Panc1 (cell line): ENCODE measurements at regions not wholly inside any gene's neighbourhood (a gene's known extent, or its start where the extent isn't known, plus 50 kb on each side); places are given as distances from the start of the nearest gene placed in this dataset.

Source experiments
- ATAC-seq: fragments of 200-7000 bp; cut with Tn5 transposase; 2 replicates; pipeline ENCODE4 v1.9.1; 2020; ENCODE audit warnings: mild to moderate bottlenecking, moderate library complexity
- BruUV-seq: library from RNA; stranded (reverse); fragments of 400-500 nt; replicated peaks from 2 replicates; lab custom pipeline; 2021; lab: Mats Ljungman, UMichigan
- CTCF ChIA-PET: fragments of 300-600 bp; sonication (Branson Sonifier 250); formaldehyde crosslinking; loops from one replicate; lab custom pipeline; 2022; ENCODE audit warnings: antibody characterized with exemption; lab: Charles Lee
- POLR2A ChIA-PET: fragments of 300-600 bp; sonication (Branson Sonifier 250); formaldehyde crosslinking; loops from one replicate; lab custom pipeline; 2022; ENCODE audit warnings: antibody characterized with exemption; lab: Charles Lee
- DNase-seq: peaks from one replicate; pipeline ENCODE4 v3.0.0-alpha.2; 2010; ENCODE audit warnings: low read depth, low spot score
- H3K27ac ChIP-seq: 2 replicates; pipeline ENCODE4 v1.5.1; 2011; ENCODE audit warnings: mild to moderate bottlenecking, low read length, inconsistent platforms
- H3K27me3 ChIP-seq: fragments of 200-500 bp; sonication (Bioruptor generic); 2 replicates; pipeline ENCODE4 v1.6.0; 2014; ENCODE audit warnings: low read length, inconsistent platforms; ENCODE audit not compliant: control insufficient read depth, insufficient read depth
- H3K36me3 ChIP-seq: fragments of 200-500 bp; sonication (Bioruptor generic); 2 replicates; pipeline ENCODE4 v1.5.1; 2014; ENCODE audit warnings: inconsistent platforms, mild to moderate bottlenecking, low read length, moderate library complexity; ENCODE audit not compliant: control insufficient read depth, insufficient read depth
- H3K4me1 ChIP-seq: 2 replicates; pipeline ENCODE4 v1.5.1; 2011; ENCODE audit warnings: inconsistent platforms, mild to moderate bottlenecking, low read length, moderate library complexity; ENCODE audit not compliant: control insufficient read depth, insufficient read depth
- H3K4me3 ChIP-seq, 2 experiments: 2 replicates each; pipeline ENCODE4 v1.5.1; 2011 to 2012; ENCODE audit warnings: low read depth in 2 of 2, low read length in 2 of 2, mild to moderate bottlenecking in 2 of 2, inconsistent platforms in 1 of 2, moderate library complexity in 1 of 2
- H3K9me3 ChIP-seq: fragments of 200-500 bp; sonication (Bioruptor generic); 2 replicates; pipeline ENCODE4 v1.5.1; 2014; ENCODE audit warnings: low read depth, mild to moderate bottlenecking, inconsistent platforms, low read length, moderate library complexity; ENCODE audit not compliant: control insufficient read depth, insufficient read depth
- CTCF ChIP-seq: fragments of 450-650 bp; IDR thresholded peaks from 2 replicates; pipeline ENCODE4 v1.5.1; 2017; ENCODE audit warnings: mild to moderate bottlenecking
- POLR2AphosphoS5 ChIP-seq: IDR thresholded peaks from 2 replicates; pipeline ENCODE4 v1.6.1; 2012; ENCODE audit warnings: mild to moderate bottlenecking, low read depth, low read length, moderate library complexity
- REST ChIP-seq, 2 experiments: IDR thresholded peaks; 2 replicates each; pipeline ENCODE4 v1.6.1; 2011 to 2012; ENCODE audit warnings: low read depth in 2 of 2, control low read depth in 1 of 2, low read length in 1 of 2, mild to moderate bottlenecking in 1 of 2, moderate library complexity in 1 of 2; ENCODE audit not compliant: insufficient read depth in 1 of 2
- SIN3A ChIP-seq: IDR thresholded peaks from 2 replicates; pipeline ENCODE4 v1.6.1; 2012; ENCODE audit warnings: low read depth, mild to moderate bottlenecking, low read length, moderate library complexity, borderline replicate concordance; ENCODE audit not compliant: insufficient read depth
- TCF7L2 ChIP-seq: IDR thresholded peaks from 2 replicates; pipeline ENCODE4 v1.6.1; 2011; ENCODE audit warnings: mild to moderate bottlenecking, low read depth, low read length, inconsistent platforms
- in situ Hi-C: cut with HindIII; loops from 2 replicates; pipeline ENCODE4 v1.10.0; 2016; ENCODE audit warnings: low sequenced_read_pairs, low pct_unique_long_range_greater_than_20kb
- intact Hi-C: fragments of 100-400 bp; cut with micrococcal nuclease; formaldehyde crosslinking; loops from one replicate; pipeline ENCODE4 v1.10.0; 2022; ENCODE audit not compliant: unreplicated experiment

GRCh38 chr2:2546046-2546445, 215.0 kb upstream of the MYT1L start:
- ChIA-PET POLR2A (no interaction called here), CTCF (no interaction called here)
- H3K27me3 ChIP-seq: peaks cover 4% of the 10 kb centered on the region
- no peaks in the 10 kb centered on the region for H3K36me3 ChIP-seq
- DNase-seq (no peak), ATAC-seq (no peak)
- H3K9me3 ChIP-seq: no peaks in the 10 kb centered on the region
- H3K4me3 ChIP-seq: no peak overlapping the region
- H3K4me1 ChIP-seq: no peaks in the 10 kb centered on the region
- intact Hi-C loops: no loop called here
- no peak overlapping the region for H3K27ac ChIP-seq
- BruUV-seq: no TSS peak
- in situ Hi-C loops: no loop called here
- no peak for TF ChIP-seq POLR2AphosphoS5
- TF ChIP-seq CTCF: no peak

DNA sequence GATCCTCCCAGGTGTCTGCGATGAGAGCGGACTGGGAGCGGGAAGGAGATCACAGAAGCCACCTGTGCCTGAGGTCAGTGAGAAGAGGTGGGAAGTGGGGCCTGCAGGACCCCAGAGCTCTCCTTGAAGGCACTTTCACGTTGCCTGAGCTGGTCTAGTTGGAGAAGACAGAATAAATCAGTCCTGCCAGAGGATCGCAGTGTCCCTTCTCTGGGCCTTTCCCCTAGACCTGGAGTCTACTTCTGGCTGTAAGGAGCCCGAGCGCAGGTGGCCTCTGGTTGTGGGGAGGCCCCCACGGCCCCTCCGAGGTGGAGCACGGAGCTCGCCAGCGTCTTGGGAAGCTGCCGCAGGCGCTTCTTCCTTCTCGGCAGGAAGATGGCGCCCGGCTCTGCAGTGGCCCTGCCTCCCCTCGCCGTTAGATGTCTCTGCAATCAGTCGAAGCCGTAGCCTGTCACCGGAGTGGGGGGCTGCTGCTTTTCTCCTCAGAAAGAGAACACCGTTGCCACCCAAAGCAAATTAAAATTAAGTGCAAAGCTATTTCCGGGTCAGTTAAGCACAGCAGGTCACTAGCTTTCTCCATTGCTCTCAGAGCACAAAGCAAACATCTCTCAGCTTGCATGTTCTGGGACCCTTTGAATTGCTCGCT, 212.0 kb upstream of the MYT1L start:
- TF ChIP-seq TCF7L2 (no peak), SIN3A (no peak), REST (IDR thresholded peaks at IDR 0.05; ENCODE audit: insufficient read depth in 1 of 2, low read depth in 2 of 2, low read length in 1 of 2) (no peak)

DNA sequence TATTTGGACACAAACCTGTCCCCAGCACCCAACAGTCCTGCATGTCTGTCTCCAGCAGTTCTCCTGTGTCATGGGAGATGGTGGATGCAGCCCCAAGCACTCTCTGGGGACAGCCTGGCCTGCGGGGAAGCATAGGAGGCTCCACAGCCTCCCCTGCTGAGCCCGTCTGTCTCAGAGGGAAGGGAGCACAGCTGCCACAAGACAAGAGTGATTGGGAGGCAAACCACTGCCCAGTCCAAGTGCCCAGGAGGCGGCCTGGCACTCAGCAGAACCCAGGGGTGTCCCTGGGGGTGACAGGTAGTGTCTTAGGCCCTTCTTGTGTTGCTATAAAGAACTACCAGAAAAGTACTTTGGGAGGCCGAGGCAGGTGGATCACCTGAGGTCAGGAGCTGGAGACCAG, 211.2 kb upstream of the MYT1L start:
- H3K9me3 ChIP-seq: no peaks in the 10 kb centered on the region
- no peak for DNase-seq
- no TSS peak for BruUV-seq
- H3K36me3 ChIP-seq: no peaks in the 10 kb centered on the region
- intact Hi-C loops (no loop called here), in situ Hi-C loops (no loop called here)
- H3K27ac ChIP-seq: no peak overlapping the region
- H3K4me1 ChIP-seq: no peaks in the 10 kb centered on the region
- peaks cover 11% of the 10 kb centered on the region for H3K27me3 ChIP-seq
- TF ChIP-seq SIN3A (no peak), POLR2AphosphoS5 (no peak), CTCF (no peak), TCF7L2 (no peak), REST (IDR thresholded peaks at IDR 0.05; ENCODE audit: insufficient read depth in 1 of 2, low read depth in 2 of 2, low read length in 1 of 2) (no peak)
- POLR2A ChIA-PET: no interaction called here
- no peak for ATAC-seq
- no peak overlapping the region for H3K4me3 ChIP-seq
- CTCF ChIA-PET: no interaction called here

More for the DNA sequence above, 212.0 kb upstream of the MYT1L start:
- Histone ChIP-seq H3K4me3 (no peak overlapping the region), H3K27ac (no peak overlapping the region), H3K4me1 (no peaks in the 10 kb centered on the region), H3K36me3 (no peaks in the 10 kb centered on the region), H3K9me3 (no peaks in the 10 kb centered on the region), H3K27me3 (peaks cover 8% of the 10 kb centered on the region)
- POLR2A ChIA-PET: interaction anchor here (0.6 kb wide), 1 partner anchor 71 kb away, joined by 5 read pairs; no protein-coding TSS in a partner anchor
- in situ Hi-C loops (no loop called here), intact Hi-C loops (no loop called here)
- no peak for DNase-seq
- ATAC-seq: no peak
- BruUV-seq: no TSS peak
- CTCF ChIA-PET: no interaction called here
